ENCODE measurements at regions not wholly inside any gene's neighbourhood (a gene's known extent, or its start where the extent isn't known, plus 50 kb on each side); places are given as distances from the start of the nearest gene placed in this dataset.

GRCh38 chr3:76132154-76132470, 346.8 kb upstream of the ZNF717 start:
- ChIA-PET POLR2A (no interaction called here), CTCF (interaction anchor here (0.5 kb wide), 1 partner anchor 605 kb away, joined by 3 read pairs; no protein-coding TSS in a partner anchor)
- no peaks in the 10 kb centered on the region for H3K9me3 ChIP-seq (ENCODE audit: control insufficient read depth, insufficient read depth, low read depth, low read length)
- H3K4me3 ChIP-seq (ENCODE audit: low read depth, low read length): no peak overlapping the region
- H3K4me1 ChIP-seq (ENCODE audit: control insufficient read depth, insufficient read depth, low read length): no peaks in the 10 kb centered on the region
- no peaks in the 10 kb centered on the region for H3K36me3 ChIP-seq (ENCODE audit: control insufficient read depth in 2 of 2, insufficient read depth in 1 of 2, low read length in 2 of 2)
- TF ChIP-seq YY2 (tag by site-specific recombination; IDR thresholded peaks at IDR 0.05) (no peak), ZNF626 (tag by site-specific recombination; IDR thresholded peaks at IDR 0.05) (no peak), EGR2 (tag by site-specific recombination; IDR thresholded peaks at IDR 0.05; ENCODE audit: low read depth) (no peak), ZNF266 (tag by site-specific recombination; IDR thresholded peaks at IDR 0.05; ENCODE audit: low read depth) (no peak)
- H3K27ac ChIP-seq (ENCODE audit: extremely low read depth, low read depth, low read length): no peak overlapping the region

DNA sequence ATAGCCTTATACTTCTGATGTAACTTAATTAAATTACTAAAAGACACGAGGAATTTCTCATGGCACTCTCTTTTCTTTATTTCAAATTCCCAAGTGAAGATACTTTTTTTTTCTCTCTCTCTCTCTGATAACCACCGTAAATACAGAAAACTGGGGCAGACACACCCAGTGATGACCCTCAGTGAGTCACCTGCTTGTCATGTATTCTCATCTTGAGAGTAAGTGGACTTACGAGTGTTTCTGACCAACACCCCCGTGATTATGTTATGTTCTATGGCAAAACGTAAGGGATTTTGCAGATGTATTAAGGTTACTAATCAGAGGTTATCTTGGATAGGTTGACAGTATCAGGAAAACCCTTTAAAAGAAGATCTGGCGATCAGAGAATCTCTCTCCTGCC, 348.8 kb upstream of the ZNF717 start:
- ChIA-PET POLR2A (no interaction called here), CTCF (no interaction called here)
- no peaks in the 10 kb centered on the region for H3K4me1 ChIP-seq (ENCODE audit: control insufficient read depth, insufficient read depth, low read length)
- no peak for TF ChIP-seq ZBTB6 (tag by site-specific recombination; IDR thresholded peaks at IDR 0.05)
- no peak for TF ChIP-seq ZNF223 (tag by site-specific recombination; IDR thresholded peaks at IDR 0.05)
- TF ChIP-seq SALL2 (tag by site-specific recombination; IDR thresholded peaks at IDR 0.05; ENCODE audit: borderline replicate concordance): no peak
- TF ChIP-seq ZFP41 (tag by site-specific recombination; IDR thresholded peaks at IDR 0.05; ENCODE audit: borderline replicate concordance): no peak
- TF ChIP-seq ELK4 (IDR thresholded peaks at IDR 0.05; ENCODE audit: borderline replicate concordance, low read depth, low read length): no peak
- TF ChIP-seq, protein P1, sequence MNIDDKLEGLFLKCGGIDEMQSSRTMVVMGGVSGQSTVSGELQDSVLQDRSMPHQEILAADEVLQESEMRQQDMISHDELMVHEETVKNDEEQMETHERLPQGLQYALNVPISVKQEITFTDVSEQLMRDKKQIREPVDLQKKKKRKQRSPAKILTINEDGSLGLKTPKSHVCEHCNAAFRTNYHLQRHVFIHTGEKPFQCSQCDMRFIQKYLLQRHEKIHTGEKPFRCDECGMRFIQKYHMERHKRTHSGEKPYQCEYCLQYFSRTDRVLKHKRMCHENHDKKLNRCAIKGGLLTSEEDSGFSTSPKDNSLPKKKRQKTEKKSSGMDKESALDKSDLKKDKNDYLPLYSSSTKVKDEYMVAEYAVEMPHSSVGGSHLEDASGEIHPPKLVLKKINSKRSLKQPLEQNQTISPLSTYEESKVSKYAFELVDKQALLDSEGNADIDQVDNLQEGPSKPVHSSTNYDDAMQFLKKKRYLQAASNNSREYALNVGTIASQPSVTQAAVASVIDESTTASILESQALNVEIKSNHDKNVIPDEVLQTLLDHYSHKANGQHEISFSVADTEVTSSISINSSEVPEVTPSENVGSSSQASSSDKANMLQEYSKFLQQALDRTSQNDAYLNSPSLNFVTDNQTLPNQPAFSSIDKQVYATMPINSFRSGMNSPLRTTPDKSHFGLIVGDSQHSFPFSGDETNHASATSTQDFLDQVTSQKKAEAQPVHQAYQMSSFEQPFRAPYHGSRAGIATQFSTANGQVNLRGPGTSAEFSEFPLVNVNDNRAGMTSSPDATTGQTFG (tag by site-specific recombination; IDR thresholded peaks at IDR 0.05; ENCODE audit: borderline replicate concordance): no peak
- TF ChIP-seq ZNF202 (tag by site-specific recombination; IDR thresholded peaks at IDR 0.05; ENCODE audit: borderline replicate concordance): no peak
- TF ChIP-seq ZNF211 (tag by site-specific recombination; IDR thresholded peaks at IDR 0.05; ENCODE audit: low read depth): no peak
- TF ChIP-seq, protein P2, sequence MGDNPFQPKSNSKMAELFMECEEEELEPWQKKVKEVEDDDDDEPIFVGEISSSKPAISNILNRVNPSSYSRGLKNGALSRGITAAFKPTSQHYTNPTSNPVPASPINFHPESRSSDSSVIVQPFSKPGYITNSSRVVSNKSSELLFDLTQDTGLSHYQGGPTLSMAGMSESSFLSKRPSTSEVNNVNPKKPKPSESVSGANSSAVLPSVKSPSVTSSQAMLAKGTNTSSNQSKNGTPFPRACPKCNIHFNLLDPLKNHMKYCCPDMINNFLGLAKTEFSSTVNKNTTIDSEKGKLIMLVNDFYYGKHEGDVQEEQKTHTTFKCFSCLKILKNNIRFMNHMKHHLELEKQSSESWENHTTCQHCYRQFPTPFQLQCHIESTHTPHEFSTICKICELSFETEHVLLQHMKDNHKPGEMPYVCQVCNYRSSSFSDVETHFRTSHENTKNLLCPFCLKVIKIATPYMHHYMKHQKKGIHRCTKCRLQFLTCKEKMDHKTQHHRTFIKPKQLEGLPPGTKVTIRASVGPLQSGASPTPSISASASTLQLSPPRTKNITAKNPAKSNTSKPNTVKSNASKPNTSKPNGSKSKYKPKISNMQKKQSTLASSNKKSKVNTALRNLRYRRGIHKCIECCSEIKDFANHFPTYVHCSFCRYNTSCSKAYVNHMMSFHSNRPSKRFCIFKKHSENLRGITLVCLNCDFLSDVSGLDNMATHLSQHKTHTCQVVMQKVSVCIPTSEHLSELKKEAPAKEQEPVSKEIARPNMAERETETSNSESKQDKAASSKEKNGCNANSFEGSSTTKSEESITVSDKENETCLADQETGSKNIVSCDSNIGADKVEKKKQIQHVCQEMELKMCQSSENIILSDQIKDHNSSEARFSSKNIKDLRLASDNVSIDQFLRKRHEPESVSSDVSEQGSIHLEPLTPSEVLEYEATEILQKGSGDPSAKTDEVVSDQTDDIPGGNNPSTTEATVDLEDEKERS (tag by site-specific recombination; IDR thresholded peaks at IDR 0.05): no peak
- TF ChIP-seq ZBTB49 (tag by site-specific recombination; IDR thresholded peaks at IDR 0.05; ENCODE audit: low read depth): no peak
- TF ChIP-seq, protein P3, sequence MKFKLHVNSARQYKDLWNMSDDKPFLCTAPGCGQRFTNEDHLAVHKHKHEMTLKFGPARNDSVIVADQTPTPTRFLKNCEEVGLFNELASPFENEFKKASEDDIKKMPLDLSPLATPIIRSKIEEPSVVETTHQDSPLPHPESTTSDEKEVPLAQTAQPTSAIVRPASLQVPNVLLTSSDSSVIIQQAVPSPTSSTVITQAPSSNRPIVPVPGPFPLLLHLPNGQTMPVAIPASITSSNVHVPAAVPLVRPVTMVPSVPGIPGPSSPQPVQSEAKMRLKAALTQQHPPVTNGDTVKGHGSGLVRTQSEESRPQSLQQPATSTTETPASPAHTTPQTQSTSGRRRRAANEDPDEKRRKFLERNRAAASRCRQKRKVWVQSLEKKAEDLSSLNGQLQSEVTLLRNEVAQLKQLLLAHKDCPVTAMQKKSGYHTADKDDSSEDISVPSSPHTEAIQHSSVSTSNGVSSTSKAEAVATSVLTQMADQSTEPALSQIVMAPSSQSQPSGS (tag by site-specific recombination; IDR thresholded peaks at IDR 0.05; ENCODE audit: low read depth): no peak
- TF ChIP-seq ZFP69B (tag by site-specific recombination; IDR thresholded peaks at IDR 0.05): no peak
- TF ChIP-seq ZNF670 (tag by site-specific recombination; IDR thresholded peaks at IDR 0.05; ENCODE audit: low read depth): no peak
- TF ChIP-seq ZNF555 (tag by site-specific recombination; conservative IDR thresholded peaks at IDR 0.05): no peak
- no peak for TF ChIP-seq ZBTB8A (tag by site-specific recombination; IDR thresholded peaks at IDR 0.05)
- TF ChIP-seq ZBTB20 (tag by site-specific recombination; IDR thresholded peaks at IDR 0.05): no peak
- no peak for TF ChIP-seq ZNF157 (tag by site-specific recombination; IDR thresholded peaks at IDR 0.05)
- H3K27ac ChIP-seq (ENCODE audit: extremely low read depth, low read depth, low read length): no peak overlapping the region
- H3K4me3 ChIP-seq (ENCODE audit: low read depth, low read length): no peak overlapping the region
- no peaks in the 10 kb centered on the region for H3K36me3 ChIP-seq (ENCODE audit: control insufficient read depth in 2 of 2, insufficient read depth in 1 of 2, low read length in 2 of 2)
- H3K9me3 ChIP-seq (ENCODE audit: control insufficient read depth, insufficient read depth, low read depth, low read length): no peaks in the 10 kb centered on the region
